ENCODE measurements at regions not wholly inside any gene's neighbourhood (a gene's known extent, or its start where the extent isn't known, plus 50 kb on each side); places are given as distances from the start of the nearest gene placed in this dataset.

- TF ChIP-seq CTCF (conservative IDR thresholded peaks at IDR 0.05; ENCODE audit: low read depth in 2 of 2) (no peak), ZNF114 (CRISPR knock-in tag; IDR thresholded peaks at IDR 0.05) (no peak), EZH2phosphoT487 (IDR thresholded peaks at IDR 0.05; ENCODE audit: unreplicated experiment) (no peak), ETS1 (IDR thresholded peaks at IDR 0.05) (no peak)
Measured at GRCh38 chr16:74210245-74210644, 86.4 kb upstream of the PSMD7 start (continued).

GRCh38 chr16:74202009-74202408 lies 94.6 kb upstream of the PSMD7 start:
- H3K36me3 ChIP-seq (ENCODE audit: insufficient read depth): no peaks in the 10 kb centered on the region
- H2AFZ ChIP-seq: no peak overlapping the region
- Mint-ChIP-seq H3K27ac (no peak overlapping the region), H3K4me3 (no peak overlapping the region), H3K4me1 (no peaks in the 10 kb centered on the region; the same call in 2 of the 3 replicates), H3K9me3 (no peaks in the 10 kb centered on the region), H3K36me3 (ENCODE audit: low read depth) (no peaks in the 10 kb centered on the region), H3K27me3 (ENCODE audit: insufficient read depth, low read depth, poor library complexity) (peaks cover 1% of the 10 kb centered on the region)
- no peaks in the 10 kb centered on the region for H3K4me1 ChIP-seq (ENCODE audit: insufficient read depth)
- no peaks in the 10 kb centered on the region for H3F3A ChIP-seq (replicated peaks; ENCODE audit: low read depth)
- H3K4me3 ChIP-seq: no peak overlapping the region
- H3K27me3 ChIP-seq (ENCODE audit: insufficient read depth): no peaks in the 10 kb centered on the region
- no peaks in the 10 kb centered on the region for H4K20me1 ChIP-seq (replicated peaks; ENCODE audit: insufficient read depth)
- H3K4me2 ChIP-seq: no peak overlapping the region
- DNase-seq (ENCODE audit: low spot score) (no peak), ATAC-seq (no peak)
- TF ChIP-seq ZNF114 (CRISPR knock-in tag; IDR thresholded peaks at IDR 0.05): no peak
- TF ChIP-seq JUNB (IDR thresholded peaks at IDR 0.05; ENCODE audit: unreplicated experiment): no peak
- no peak for TF ChIP-seq NANOG (IDR thresholded peaks at IDR 0.05; ENCODE audit: borderline replicate concordance)
- H3K27ac ChIP-seq (ENCODE audit: low read depth): no peak overlapping the region
- H3K9me2 ChIP-seq (ENCODE audit: insufficient read depth): no peaks in the 10 kb centered on the region; the same call in 1 of the 2 replicates
- no peaks in the 10 kb centered on the region for H3K79me2 ChIP-seq (replicated peaks; ENCODE audit: insufficient read depth)

- Mint-ChIP-seq H3K36me3 (ENCODE audit: low read depth) (no peaks in the 10 kb centered on the region), H3K27me3 (ENCODE audit: insufficient read depth, low read depth, poor library complexity) (peaks cover 1% of the 10 kb centered on the region), H3K27ac (no peak overlapping the region), H3K4me3 (no peak overlapping the region), H3K4me1 (no peaks in the 10 kb centered on the region; the same call in 2 of the 3 replicates), H3K9me3 (no peaks in the 10 kb centered on the region)
- Histone ChIP-seq H3F3A (replicated peaks; ENCODE audit: low read depth) (no peaks in the 10 kb centered on the region), H3K36me3 (ENCODE audit: insufficient read depth) (no peaks in the 10 kb centered on the region), H3K27ac (ENCODE audit: low read depth) (no peak overlapping the region), H3K27me3 (ENCODE audit: insufficient read depth) (no peaks in the 10 kb centered on the region), H3K9me2 (ENCODE audit: insufficient read depth) (no peaks in the 10 kb centered on the region; the same call in 1 of the 2 replicates), H3K4me3 (no peak overlapping the region), H3K4me1 (ENCODE audit: insufficient read depth) (no peaks in the 10 kb centered on the region), H3K79me2 (replicated peaks; ENCODE audit: insufficient read depth) (no peaks in the 10 kb centered on the region), H2AFZ (no peak overlapping the region), H4K20me1 (replicated peaks; ENCODE audit: insufficient read depth) (no peaks in the 10 kb centered on the region), H3K4me2 (no peak overlapping the region)
- ATAC-seq (no peak), DNase-seq (ENCODE audit: low spot score) (no peak)
- TF ChIP-seq CTCF (conservative IDR thresholded peaks at IDR 0.05; ENCODE audit: low read depth in 2 of 2): no peak
- TF ChIP-seq NANOG (IDR thresholded peaks at IDR 0.05; ENCODE audit: borderline replicate concordance): no peak
- TF ChIP-seq EZH2phosphoT487 (IDR thresholded peaks at IDR 0.05; ENCODE audit: unreplicated experiment): no peak
- no peak for TF ChIP-seq ZNF114 (CRISPR knock-in tag; IDR thresholded peaks at IDR 0.05)
- no peak for TF ChIP-seq ZNF331 (CRISPR knock-in tag; IDR thresholded peaks at IDR 0.05; ENCODE audit: low read depth)
- no peak for TF ChIP-seq JUNB (IDR thresholded peaks at IDR 0.05; ENCODE audit: unreplicated experiment)
- TF ChIP-seq STAT1 (IDR thresholded peaks at IDR 0.05; ENCODE audit: unreplicated experiment): no peak
- no peak for TF ChIP-seq REST (IDR thresholded peaks at IDR 0.05; ENCODE audit: unreplicated experiment)
- no peak for TF ChIP-seq POLR2AphosphoS5 (IDR thresholded peaks at IDR 0.05; ENCODE audit: low read depth)
- TF ChIP-seq CREB1 (CRISPR knock-in tag; IDR thresholded peaks at IDR 0.05; ENCODE audit: low read depth): no peak
Measured at GRCh38 chr16:74201576-74201975, 95.0 kb upstream of the PSMD7 start.
